CD4-positive, alpha-beta T cell treated with Interleukin-2 at 100 ng/mL for 4 hours (primary cell): ENCODE measurements at regions not wholly inside any gene's neighbourhood (a gene's known extent, or its start where the extent isn't known, plus 50 kb on each side); places are given as distances from the start of the nearest gene placed in this dataset.

Source experiments
- DNase-seq: peaks from one replicate; pipeline ENCODE4 v3.0.0-alpha.2; 2020; ENCODE audit warnings: low spot score

- DNase-seq, result no peak
Measured at GRCh38 chr2:236935083-236935482, 150.6 kb upstream of the COPS8 start.

- DNase-seq, result no peak
Measured at GRCh38 chr2:236935631-236936445, 149.9 kb upstream of the COPS8 start.

DNA sequence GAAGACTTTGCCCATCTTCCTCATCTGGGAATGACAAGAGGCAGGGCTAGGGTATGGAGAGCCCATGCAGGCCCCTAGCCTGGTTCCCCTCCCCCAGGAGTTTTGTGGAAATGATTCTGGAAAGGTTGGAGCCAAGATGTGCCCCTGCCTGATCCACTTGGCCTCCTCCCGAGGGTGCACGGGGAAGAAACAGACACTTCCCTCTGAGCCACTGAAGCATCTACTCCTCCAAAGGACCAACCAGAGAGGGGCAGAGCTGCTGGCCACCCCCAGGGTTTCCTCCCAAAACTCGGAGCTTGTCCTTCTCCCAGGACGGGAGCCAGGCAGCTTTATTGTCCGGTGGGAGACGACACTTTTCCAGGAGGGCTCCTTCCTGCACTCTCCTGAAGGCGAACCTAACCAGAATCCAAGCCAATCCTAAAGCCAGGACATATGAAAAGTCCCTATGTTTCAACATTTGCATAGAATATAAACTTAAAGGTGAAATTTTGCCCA, 149.2 kb upstream of the COPS8 start:
- no peak for DNase-seq

- no peak for DNase-seq
Measured at GRCh38 chr2:236938126-236938525, 147.6 kb upstream of the COPS8 start.

DNA sequence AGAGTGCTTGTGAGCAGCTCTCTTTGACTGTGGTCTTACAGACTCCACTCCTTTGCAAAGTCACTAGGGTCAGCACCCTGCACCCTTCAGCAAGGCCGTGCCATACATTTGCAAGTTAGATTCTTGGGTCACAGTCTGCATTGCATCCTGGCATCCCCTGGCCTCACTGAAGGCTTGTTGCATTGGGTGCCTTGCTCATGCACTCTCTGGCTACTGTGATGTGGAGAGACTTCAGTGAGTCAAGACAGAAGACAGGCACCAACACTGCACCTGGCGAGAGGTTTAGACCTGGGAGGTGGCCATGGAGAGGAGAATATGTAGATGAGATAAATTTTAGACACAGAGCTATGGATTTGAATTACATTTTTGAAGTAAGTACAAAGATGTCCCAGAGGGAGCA, 146.4 kb upstream of the COPS8 start:
- no peak for DNase-seq

GRCh38 chr2:236939721-236940231, 145.9 kb upstream of the COPS8 start:
- DNase-seq, result no peak

GRCh38 chr2:236940497-236940896, 145.2 kb upstream of the COPS8 start:
- DNase-seq, result no peak

DNA sequence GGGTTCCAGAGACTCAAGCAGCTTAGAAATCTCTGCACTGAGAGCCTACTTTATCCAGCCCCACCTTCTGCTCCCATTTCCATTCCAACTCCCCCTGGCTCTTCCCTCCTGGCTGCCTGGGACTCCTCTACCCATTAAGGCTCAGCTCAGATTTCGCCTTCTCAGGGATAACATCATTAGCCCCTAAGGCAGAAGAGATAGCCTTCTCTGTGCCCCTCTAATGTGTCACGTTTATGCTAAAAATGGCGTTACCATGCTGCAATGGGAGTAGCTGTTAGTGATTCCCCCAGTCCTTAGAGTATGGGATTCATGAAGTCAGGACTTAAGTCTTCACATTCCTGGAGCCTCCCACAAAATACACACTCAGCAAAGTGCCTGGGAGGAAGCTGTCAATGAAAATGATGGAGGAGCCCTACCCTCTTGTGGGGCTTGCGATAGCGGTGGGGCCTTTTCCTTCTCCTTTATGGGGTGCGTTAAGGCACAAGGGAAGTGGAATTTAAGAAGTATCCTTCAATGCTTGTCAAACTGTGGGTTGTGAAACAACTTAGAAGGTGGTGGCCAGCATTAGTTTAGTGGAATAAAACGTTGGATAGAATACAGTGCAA, 144.7 kb upstream of the COPS8 start:
- DNase-seq, result no peak

GRCh38 chr2:236941551-236941950, 144.1 kb upstream of the COPS8 start:
- DNase-seq, result no peak

GRCh38 chr2:236942554-236942953, 143.1 kb upstream of the COPS8 start:
- no peak for DNase-seq

GRCh38 chr2:236943068-236943467, 142.6 kb upstream of the COPS8 start:
- DNase-seq, result no peak

GRCh38 chr2:236943841-236944513, 141.7 kb upstream of the COPS8 start:
- no peak for DNase-seq

GRCh38 chr2:236944561-236944960, 141.1 kb upstream of the COPS8 start:
- DNase-seq, result no peak

DNA sequence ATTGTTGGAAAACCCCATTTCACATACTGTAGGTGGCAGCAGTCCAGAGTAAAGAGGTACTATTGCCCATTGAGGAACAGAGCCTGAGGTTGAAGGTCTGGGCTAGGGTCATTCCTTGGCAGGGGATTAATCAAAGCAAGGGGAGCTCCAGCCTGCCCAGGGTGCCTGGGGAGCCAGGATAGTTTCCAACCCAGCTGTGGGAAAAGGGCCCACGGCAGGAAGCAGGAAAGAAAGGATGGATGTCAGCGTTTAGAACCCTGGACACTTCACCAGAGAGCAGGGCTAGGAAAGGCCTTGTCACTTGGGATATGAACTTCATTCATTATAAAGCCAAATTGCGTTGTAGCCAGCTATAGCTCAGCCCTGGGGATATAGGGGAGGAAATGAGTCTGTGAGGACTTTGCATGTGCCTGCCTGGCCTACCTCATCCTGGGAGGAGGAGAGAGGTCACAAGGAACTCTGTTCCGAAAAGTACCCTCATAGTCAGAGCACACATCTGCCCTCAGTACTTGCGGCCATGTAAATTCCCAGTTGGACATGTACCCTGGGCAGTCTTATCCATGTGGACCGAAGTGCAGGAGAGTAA, 140.2 kb upstream of the COPS8 start:
- DNase-seq, result no peak

DNA sequence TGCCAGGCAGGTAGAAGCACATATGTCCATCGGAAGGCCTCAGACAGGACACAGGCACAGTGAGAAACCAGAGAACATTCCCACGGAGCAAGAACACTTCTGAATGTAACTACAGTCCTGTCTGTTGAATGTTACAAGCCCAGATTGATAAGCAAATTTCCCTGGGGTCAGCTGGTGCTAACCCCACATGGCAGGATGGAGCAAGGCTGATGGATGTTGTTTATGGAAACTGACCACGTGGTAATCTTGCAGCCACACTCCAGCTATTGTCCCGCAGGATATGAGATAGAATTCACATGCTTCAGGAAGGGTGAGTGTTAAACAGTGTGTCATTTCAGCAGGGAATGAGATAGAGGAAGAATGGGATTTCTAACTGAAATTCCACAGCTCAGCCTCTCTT, 138.8 kb upstream of the COPS8 start:
- no peak for DNase-seq

DNA sequence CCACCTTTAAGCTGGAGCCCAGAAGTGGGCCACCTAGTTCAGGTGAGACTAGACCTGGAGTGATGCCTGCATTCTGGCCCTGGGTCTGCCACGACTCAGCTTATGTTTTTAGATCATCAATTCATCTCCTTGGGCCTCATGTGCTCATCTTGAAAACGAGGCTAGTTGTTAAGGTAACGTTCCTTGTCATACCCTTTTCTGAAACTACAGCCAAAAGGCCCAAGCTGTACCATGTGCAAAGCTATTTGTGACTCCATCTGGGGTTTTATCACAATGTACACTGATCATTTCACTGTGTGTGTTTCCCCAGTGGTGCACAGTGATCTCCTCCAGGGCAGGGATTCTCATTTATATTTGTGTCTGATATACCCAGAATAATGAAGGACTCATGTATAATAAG, 138.4 kb upstream of the COPS8 start:
- DNase-seq, result no peak

- no peak for DNase-seq
Measured at GRCh38 chr2:236947896-236948295, 137.8 kb upstream of the COPS8 start.

DNA sequence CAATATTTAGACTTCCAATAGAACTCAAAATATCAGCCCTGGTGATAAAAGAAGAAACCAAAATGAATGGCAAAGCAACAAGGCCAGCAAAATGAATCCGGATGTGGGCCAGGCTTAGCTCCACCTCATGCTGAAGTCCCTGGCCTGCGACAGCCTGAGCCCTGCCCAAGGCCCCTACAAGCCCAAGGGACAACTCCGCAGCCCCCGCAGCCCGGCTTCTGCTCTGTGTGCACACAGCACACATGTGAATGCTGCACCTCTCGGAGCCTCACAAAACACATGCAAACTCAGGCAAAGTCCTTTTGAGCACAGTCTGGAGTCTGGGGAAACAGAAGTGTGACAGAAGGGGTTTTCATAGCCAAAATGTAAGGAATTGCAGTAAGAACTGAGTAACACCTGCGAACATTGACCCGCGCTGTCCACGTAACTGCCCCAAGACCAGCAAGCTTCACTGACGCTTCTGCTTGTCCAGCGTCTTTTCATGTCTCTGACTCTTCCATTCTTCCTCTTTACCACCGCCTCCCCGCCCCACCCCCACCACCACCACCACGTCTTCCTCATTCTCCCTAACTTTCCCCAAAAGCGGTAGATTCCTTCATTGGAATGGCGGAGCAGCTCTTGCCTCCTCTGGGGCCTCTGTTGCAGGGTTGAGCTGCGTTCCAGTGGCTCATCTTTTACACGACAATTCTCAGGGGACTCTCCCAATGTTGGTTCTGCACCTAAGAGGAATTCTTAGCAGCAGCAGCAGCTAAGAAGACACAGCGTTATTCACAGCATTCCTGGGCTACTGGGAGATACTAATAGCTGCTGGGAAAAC, 136.4 kb upstream of the COPS8 start:
- no peak for DNase-seq

DNA sequence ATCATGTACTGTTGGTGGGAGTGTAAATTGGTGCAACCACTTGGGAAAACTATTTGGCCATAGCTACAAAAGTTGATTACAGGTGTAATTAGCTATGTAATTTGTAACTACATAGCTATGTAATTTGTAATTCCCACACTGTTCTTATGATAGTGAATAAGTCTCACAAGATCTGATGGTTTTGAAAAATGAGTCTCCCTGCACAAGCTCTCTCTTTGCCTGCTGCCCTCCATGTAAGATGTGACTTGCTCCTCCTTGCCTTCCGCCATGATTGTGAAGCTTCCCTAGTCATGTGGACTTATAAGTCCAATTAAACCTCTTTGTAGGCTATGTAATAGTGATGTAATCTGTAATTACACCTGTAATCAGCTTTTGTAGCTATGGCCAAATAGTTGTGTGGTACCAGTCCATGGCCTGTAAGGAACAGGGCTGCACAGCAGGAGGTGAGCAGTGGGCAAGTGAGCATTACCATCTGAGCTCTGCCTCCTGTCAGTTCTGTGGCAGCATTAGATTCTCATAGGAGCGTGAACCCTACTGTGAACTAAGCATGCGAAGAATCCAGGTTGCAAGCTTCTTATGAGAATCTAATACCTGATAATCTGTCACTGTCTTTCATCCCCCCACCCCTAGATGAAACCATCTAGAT, 133.7 kb upstream of the COPS8 start:
- DNase-seq, result no peak

GRCh38 chr2:236954641-236955040, 131.0 kb upstream of the COPS8 start:
- DNase-seq, result no peak

GRCh38 chr2:236955521-236956030, 130.1 kb upstream of the COPS8 start:
- DNase-seq, result no peak
